Omental fat pad (tissue), 3 donors: ENCODE measurements at regions not wholly inside any gene's neighbourhood (a gene's known extent, or its start where the extent isn't known, plus 50 kb on each side); places are given as distances from the start of the nearest gene placed in this dataset.

Experiments used
- ATAC-seq: fragments of 150-250 bp; one replicate; pipeline ENCODE4 v1.9.1; 2016; ENCODE audit warnings: mild to moderate bottlenecking, moderate library complexity; ENCODE audit not compliant: low FRiP score
- DNase-seq: peaks from one replicate; pipeline ENCODE4 v3.0.0-alpha.2; 2019; ENCODE audit warnings: low spot score
- CTCF ChIP-seq, 3 donors: fragments of 450-650 bp; IDR thresholded peaks; one replicate each; pipeline ENCODE4 v1.5.1; 2016 to 2017; ENCODE audit warnings: antibody characterized with exemption in 3 of 3, mild to moderate bottlenecking in 3 of 3, moderate library complexity in 2 of 3

GRCh38 chr1:72567521-72567920, 285.2 kb upstream of the NEGR1 start:
- ATAC-seq: no peak
- no peak for DNase-seq
- no peak for TF ChIP-seq CTCF (IDR thresholded peaks at IDR 0.05)

- no peak for DNase-seq
- no peak for ATAC-seq
- TF ChIP-seq CTCF (IDR thresholded peaks at IDR 0.05): no peak
Observed at GRCh38 chr1:72564749-72565148, 282.4 kb upstream of the NEGR1 start.

- DNase-seq (no peak), ATAC-seq (no peak)
- TF ChIP-seq CTCF (IDR thresholded peaks at IDR 0.05): no peak
Observed at GRCh38 chr1:72557446-72558049, 275.2 kb upstream of the NEGR1 start.

- ATAC-seq (no peak), DNase-seq (no peak)
- TF ChIP-seq CTCF (IDR thresholded peaks at IDR 0.05): no peak
Observed at GRCh38 chr1:72547412-72547811, 265.1 kb upstream of the NEGR1 start.

GRCh38 chr1:72540674-72541073, 258.3 kb upstream of the NEGR1 start:
- ATAC-seq (no peak), DNase-seq (no peak)
- TF ChIP-seq CTCF (IDR thresholded peaks at IDR 0.05): no peak

GRCh38 chr1:72535470-72535869, 253.1 kb upstream of the NEGR1 start:
- DNase-seq: no peak
- no peak for TF ChIP-seq CTCF (IDR thresholded peaks at IDR 0.05)
- ATAC-seq: no peak

GRCh38 chr1:72530646-72531045, 248.3 kb upstream of the NEGR1 start:
- no peak for DNase-seq
- TF ChIP-seq CTCF (IDR thresholded peaks at IDR 0.05): no peak
- no peak for ATAC-seq
